ENCODE measurements at regions not wholly inside any gene's neighbourhood (a gene's known extent, or its start where the extent isn't known, plus 50 kb on each side); places are given as distances from the start of the nearest gene placed in this dataset.

DNA sequence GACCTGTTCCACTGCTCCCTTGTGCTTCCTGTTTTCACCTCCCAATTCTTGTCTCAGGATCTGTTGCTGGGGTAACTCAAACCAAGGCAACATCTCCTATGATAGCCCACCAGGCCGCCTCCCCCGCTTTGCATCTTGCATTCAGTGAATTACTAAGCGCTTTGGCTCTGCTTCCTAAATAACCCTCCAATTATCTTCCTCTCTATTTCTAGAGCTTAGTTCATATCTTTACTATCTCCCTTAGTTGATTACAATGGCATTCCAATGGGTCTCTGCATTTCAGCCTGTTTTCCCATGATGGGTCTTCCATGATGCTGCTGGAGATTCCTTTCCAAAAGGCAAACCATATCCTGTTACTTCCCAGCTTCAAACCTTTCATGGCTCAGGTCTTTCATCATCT is 117.2 kb upstream of the FERMT1 start:
- TF ChIP-seq CTCF (IDR thresholded peaks at IDR 0.05; ENCODE audit: low read depth, low read length) (no peak), MYC (IDR thresholded peaks at IDR 0.05; ENCODE audit: low read depth, low read length) (no peak)
- TF ChIP-seq, protein P1, sequence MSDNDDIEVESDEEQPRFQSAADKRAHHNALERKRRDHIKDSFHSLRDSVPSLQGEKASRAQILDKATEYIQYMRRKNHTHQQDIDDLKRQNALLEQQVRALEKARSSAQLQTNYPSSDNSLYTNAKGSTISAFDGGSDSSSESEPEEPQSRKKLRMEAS (IDR thresholded peaks at IDR 0.05; ENCODE audit: low read depth, low read length) = no peak
- no peak overlapping the region for H3K4me3 ChIP-seq (ENCODE audit: low read depth, low read length)
- no peak for DNase-seq (ENCODE audit: low read depth)

DNA sequence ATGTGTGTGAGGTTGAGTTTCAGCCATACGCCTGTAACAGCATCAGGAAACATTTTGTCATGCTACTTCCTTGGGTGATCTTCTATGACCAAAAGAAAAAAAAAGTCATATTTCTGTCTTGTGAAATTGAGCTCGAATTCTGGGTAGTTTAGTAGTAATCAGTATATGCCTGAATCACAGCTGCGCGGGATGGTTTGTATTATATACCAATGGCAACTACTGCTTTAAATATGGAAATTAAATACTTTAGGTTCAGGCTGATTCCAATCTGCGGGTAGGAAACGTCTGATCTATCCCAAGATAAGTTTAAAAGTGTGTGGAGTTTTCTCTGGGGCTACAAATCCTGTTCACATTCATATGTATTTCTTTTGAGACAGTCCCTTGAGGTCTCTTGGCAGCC is 115.6 kb upstream of the FERMT1 start:
- no peak for DNase-seq (ENCODE audit: low read depth)
- H3K4me3 ChIP-seq (ENCODE audit: low read depth, low read length) = no peak overlapping the region
- no peak for TF ChIP-seq MYC (IDR thresholded peaks at IDR 0.05; ENCODE audit: low read depth, low read length)

GRCh38 chr20:6235510-6235909 is 112.7 kb upstream of the FERMT1 start:
- DNase-seq (ENCODE audit: low read depth) = no peak
- no peak overlapping the region for H3K4me3 ChIP-seq (ENCODE audit: low read depth, low read length)
- no peak for TF ChIP-seq MYC (IDR thresholded peaks at IDR 0.05; ENCODE audit: low read depth, low read length)
- TF ChIP-seq POLR2A (IDR thresholded peaks at IDR 0.05; ENCODE audit: extremely low read depth, insufficient read length) = no peak
- no peak for TF ChIP-seq CTCF (IDR thresholded peaks at IDR 0.05; ENCODE audit: low read depth, low read length)
- TF ChIP-seq, protein P1 (IDR thresholded peaks at IDR 0.05; ENCODE audit: low read depth, low read length) = no peak

- H3K4me3 ChIP-seq (ENCODE audit: low read depth, low read length) = no peak overlapping the region
- DNase-seq (ENCODE audit: low read depth) = peak; percentile 86
- TF ChIP-seq CTCF (IDR thresholded peaks at IDR 0.05; ENCODE audit: low read depth, low read length) = no peak
- no peak for TF ChIP-seq POLR2A (IDR thresholded peaks at IDR 0.05; ENCODE audit: extremely low read depth, insufficient read length)
- no peak; the same call in 1 of the 2 replicates for TF ChIP-seq MYC (IDR thresholded peaks at IDR 0.05; ENCODE audit: low read depth, low read length)
- TF ChIP-seq, protein P1 (IDR thresholded peaks at IDR 0.05; ENCODE audit: low read depth, low read length) = no peak; the same call in 1 of the 2 replicates
Measured at GRCh38 chr20:6232436-6232835, 109.6 kb upstream of the FERMT1 start.

DNA sequence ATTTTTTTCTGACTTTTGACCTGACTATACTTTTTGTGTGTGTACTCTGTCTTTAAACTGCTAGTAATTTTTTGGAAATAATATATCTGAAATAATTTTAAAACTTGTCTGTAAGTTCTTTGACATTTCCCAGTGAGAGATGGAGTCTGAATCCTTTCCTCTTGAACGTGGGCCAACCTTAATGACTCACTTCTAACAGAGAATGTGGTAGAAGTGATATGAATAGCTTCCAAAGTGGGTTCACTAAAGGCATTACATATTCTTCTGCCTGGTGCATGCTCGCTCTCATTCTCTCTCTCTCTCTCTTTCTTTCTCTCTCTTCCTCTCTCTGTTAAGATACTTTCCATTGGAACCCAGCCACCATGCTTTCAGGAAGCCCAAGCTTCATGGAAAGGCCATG is 108.7 kb upstream of the FERMT1 start:
- H3K4me3 ChIP-seq (ENCODE audit: low read depth, low read length) = no peak overlapping the region
- TF ChIP-seq MYC (IDR thresholded peaks at IDR 0.05; ENCODE audit: low read depth, low read length) (no peak), POLR2A (IDR thresholded peaks at IDR 0.05; ENCODE audit: extremely low read depth, insufficient read length) (no peak), CTCF (IDR thresholded peaks at IDR 0.05; ENCODE audit: low read depth, low read length) (no peak)
- TF ChIP-seq, protein P1 (IDR thresholded peaks at IDR 0.05; ENCODE audit: low read depth, low read length) = no peak
- DNase-seq (ENCODE audit: low read depth) = no peak

- no peak for TF ChIP-seq MYC (IDR thresholded peaks at IDR 0.05; ENCODE audit: low read depth, low read length)
- TF ChIP-seq, protein P1 (IDR thresholded peaks at IDR 0.05; ENCODE audit: low read depth, low read length) = no peak
- no peak for TF ChIP-seq POLR2A (IDR thresholded peaks at IDR 0.05; ENCODE audit: extremely low read depth, insufficient read length)
- TF ChIP-seq CTCF (IDR thresholded peaks at IDR 0.05; ENCODE audit: low read depth, low read length) = no peak
- no peak for DNase-seq (ENCODE audit: low read depth)
- H3K4me3 ChIP-seq (ENCODE audit: low read depth, low read length) = no peak overlapping the region
Measured at GRCh38 chr20:6228302-6228843, 105.5 kb upstream of the FERMT1 start.

Data from NB4 (cell line).